ENCODE measurements at regions not wholly inside any gene's neighbourhood (a gene's known extent, or its start where the extent isn't known, plus 50 kb on each side); places are given as distances from the start of the nearest gene placed in this dataset.

GRCh38 chr4:117239434-117239833 is 154.1 kb upstream of the TRAM1L1 start:
- TF ChIP-seq SUZ12 (IDR thresholded peaks at IDR 0.05): no peak
- TF ChIP-seq, protein P1, sequence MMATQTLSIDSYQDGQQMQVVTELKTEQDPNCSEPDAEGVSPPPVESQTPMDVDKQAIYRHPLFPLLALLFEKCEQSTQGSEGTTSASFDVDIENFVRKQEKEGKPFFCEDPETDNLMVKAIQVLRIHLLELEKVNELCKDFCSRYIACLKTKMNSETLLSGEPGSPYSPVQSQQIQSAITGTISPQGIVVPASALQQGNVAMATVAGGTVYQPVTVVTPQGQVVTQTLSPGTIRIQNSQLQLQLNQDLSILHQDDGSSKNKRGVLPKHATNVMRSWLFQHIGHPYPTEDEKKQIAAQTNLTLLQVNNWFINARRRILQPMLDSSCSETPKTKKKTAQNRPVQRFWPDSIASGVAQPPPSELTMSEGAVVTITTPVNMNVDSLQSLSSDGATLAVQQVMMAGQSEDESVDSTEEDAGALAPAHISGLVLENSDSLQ (IDR thresholded peaks at IDR 0.05): no peak
- no peak for TF ChIP-seq FOXM1 (IDR thresholded peaks at IDR 0.05; ENCODE audit: borderline replicate concordance)
- no peak for TF ChIP-seq BHLHE40 (IDR thresholded peaks at IDR 0.05; ENCODE audit: borderline replicate concordance)

All from HEK293T (cell line).